Fibroblast of lung (primary cell): ENCODE measurements at regions not wholly inside any gene's neighbourhood (a gene's known extent, or its start where the extent isn't known, plus 50 kb on each side); places are given as distances from the start of the nearest gene placed in this dataset.

Experiments used
- CTCF ChIP-seq, 2 donors: IDR thresholded peaks in 1 of 2; conservative IDR thresholded peaks in 1 of 2; 1 replicate in 1 of 2; 2 replicates in 1 of 2; pipeline ENCODE4 v1.5.1; 2011 to 2012; ENCODE audit warnings: low read length in 2 of 2, control low read depth in 1 of 2, inconsistent platforms in 1 of 2, low read depth in 1 of 2, mild to moderate bottlenecking in 1 of 2
- EZH2 ChIP-seq: IDR thresholded peaks from 2 replicates; pipeline ENCODE4 v1.5.1; 2012; ENCODE audit warnings: low read length, control low read depth, mild to moderate bottlenecking; ENCODE audit errors: missing control alignments

GRCh38 chr7:137078781-137079180 lies 210.3 kb downstream of the CHRM2 start:
- TF ChIP-seq EZH2 (no peak), CTCF (conservative IDR thresholded peaks at IDR 0.05 in 1 of 2, IDR thresholded peaks at IDR 0.05 in 1 of 2; ENCODE audit: low read depth in 1 of 2, low read length in 2 of 2) (no peak)
